HCT116 (cell line): ENCODE measurements at regions not wholly inside any gene's neighbourhood (a gene's known extent, or its start where the extent isn't known, plus 50 kb on each side); places are given as distances from the start of the nearest gene placed in this dataset.

Experiments
- ATF3 ChIP-seq: IDR thresholded peaks from 2 replicates; pipeline ENCODE4 v1.6.1; 2012
- CTCF ChIP-seq, 3 experiments: fragments of 200-600 bp in 1 of 3; sonication (generic) in 1 of 3; IDR thresholded peaks in 2 of 3; conservative IDR thresholded peaks in 1 of 3; 2 replicates each; pipeline ENCODE4 v1.5.1; 2012 to 2017; ENCODE audit warnings: low read depth in 2 of 3, low read length in 2 of 3, antibody characterized with exemption in 1 of 3, borderline replicate concordance in 1 of 3, control low read depth in 1 of 3, mild to moderate bottlenecking in 1 of 3, mixed read lengths in 1 of 3, mixed run types in 1 of 3, moderate library complexity in 1 of 3; ENCODE audit not compliant: insufficient read depth in 1 of 3
- EGR1 ChIP-seq: IDR thresholded peaks from 2 replicates; pipeline ENCODE4 v1.6.1; 2012; ENCODE audit warnings: low read depth
- POLR2AphosphoS5 ChIP-seq: IDR thresholded peaks from 2 replicates; pipeline ENCODE4 v1.6.1; 2011; ENCODE audit warnings: mild to moderate bottlenecking, low read depth, low read length, moderate library complexity

GRCh38 chr3:40975711-40976121 is 223.6 kb upstream of the CTNNB1 start:
- TF ChIP-seq ATF3 (no peak), CTCF (IDR thresholded peaks at IDR 0.05 in 2 of 3, conservative IDR thresholded peaks at IDR 0.05 in 1 of 3; ENCODE audit: borderline replicate concordance in 1 of 3, insufficient read depth in 1 of 3, low read depth in 2 of 3, low read length in 2 of 3) (no peak), POLR2AphosphoS5 (no peak), EGR1 (no peak)
